Muscle of arm (tissue), 1 donor: ENCODE measurements at regions not wholly inside any gene's neighbourhood (a gene's known extent, or its start where the extent isn't known, plus 50 kb on each side); places are given as distances from the start of the nearest gene placed in this dataset.
"Not testable (repeated sequence)": the region's sequence is repeated elsewhere in the genome, so short reads cannot be mapped to it uniquely, and the experiment has no call there.

Source experiments
- DNase-seq: peaks from one replicate; pipeline ENCODE4 v3.0.0-alpha.2; 2013

- not testable (repeated sequence) for DNase-seq
These were observed 51.7 kb downstream of the PPIAL4C start for GRCh38 chr1:149635290-149635899.

- DNase-seq, result peak; percentile 80
These were observed 52.9 kb downstream of the PPIAL4C start for GRCh38 chr1:149636286-149637122.

GRCh38 chr1:149638481-149638880 is 54.8 kb downstream of the PPIAL4C start:
- not testable (repeated sequence) for DNase-seq

- not testable (repeated sequence) for DNase-seq
These were observed 55.4 kb downstream of the PPIAL4C start for GRCh38 chr1:149638901-149639658.

- DNase-seq, result not testable (repeated sequence)
These were observed 57.5 kb downstream of the PPIAL4C start for GRCh38 chr1:149641179-149641578.

GRCh38 chr1:149644818-149645217 is 61.2 kb downstream of the PPIAL4C start:
- not testable (repeated sequence) for DNase-seq

- not testable (repeated sequence) for DNase-seq
These were observed 62.8 kb downstream of the PPIAL4C start for GRCh38 chr1:149646360-149647017.

- DNase-seq, result not testable (repeated sequence)
These were observed 63.3 kb downstream of the PPIAL4C start for GRCh38 chr1:149647018-149647373.

- DNase-seq, result not testable (repeated sequence)
These were observed 74.1 kb downstream of the PPIAL4C start for GRCh38 chr1:149657750-149658149.

GRCh38 chr1:149658175-149658574 is 74.5 kb downstream of the PPIAL4C start:
- DNase-seq, result not testable (repeated sequence)

- DNase-seq, result not testable (repeated sequence)
These were observed 81.0 kb downstream of the PPIAL4C start for GRCh38 chr1:149664624-149665023.

- not testable (repeated sequence) for DNase-seq
These were observed 81.4 kb downstream of the PPIAL4C start for GRCh38 chr1:149665033-149665432.

GRCh38 chr1:149665528-149665927 is 81.9 kb downstream of the PPIAL4C start:
- not testable (repeated sequence) for DNase-seq

GRCh38 chr1:149673231-149673909 is 89.7 kb downstream of the PPIAL4C start:
- DNase-seq, result not testable (repeated sequence)

- DNase-seq, result not testable (repeated sequence)
These were observed 91.3 kb downstream of the PPIAL4C start for GRCh38 chr1:149674921-149675320.

GRCh38 chr1:149677359-149677758 is 93.7 kb downstream of the PPIAL4C start:
- DNase-seq, result not testable (repeated sequence)

GRCh38 chr1:149686593-149687238 is 95.8 kb upstream of the FCGR1A start:
- DNase-seq, result not testable (repeated sequence)

- not testable (repeated sequence) for DNase-seq
These were observed 91.1 kb upstream of the FCGR1A start for GRCh38 chr1:149691399-149691798.

GRCh38 chr1:149692804-149693539 is 89.5 kb upstream of the FCGR1A start:
- DNase-seq, result not testable (repeated sequence)

- DNase-seq, result not testable (repeated sequence)
These were observed 87.4 kb upstream of the FCGR1A start for GRCh38 chr1:149695066-149695465.
